Activated CD8-positive, alpha-beta memory T cell treated with anti-CD3 and anti-CD28 coated beads, Interleukin-2, amount 50 U/mL, for 1 hour (primary cell): ENCODE measurements at regions not wholly inside any gene's neighbourhood (a gene's known extent, or its start where the extent isn't known, plus 50 kb on each side); places are given as distances from the start of the nearest gene placed in this dataset.

Experiments
- DNase-seq: peaks from one replicate; pipeline ENCODE4 v3.0.0-alpha.2; 2020; ENCODE audit errors: extremely low read depth

GRCh38 chr15:93553167-93553935 lies 464.3 kb upstream of the RGMA start:
- DNase-seq: no peak

DNA sequence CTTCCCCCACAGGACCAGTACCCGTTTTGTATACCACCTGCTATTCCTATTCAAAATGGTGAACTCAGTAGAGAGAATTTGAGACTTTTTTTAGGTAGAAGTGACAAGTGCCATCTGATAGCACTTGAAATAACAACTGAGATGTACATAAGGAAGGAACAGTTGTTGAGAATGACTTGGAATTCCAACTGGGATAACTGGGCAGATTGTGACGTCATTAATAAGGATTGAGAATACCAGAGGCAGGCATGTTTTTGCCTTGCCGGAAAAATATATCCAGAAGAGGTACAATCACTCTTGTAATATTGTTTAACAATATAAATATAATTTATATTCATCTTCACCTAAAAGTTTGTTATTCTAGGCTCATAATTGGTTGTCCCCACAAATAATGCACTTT lies 454.1 kb upstream of the RGMA start:
- DNase-seq: no peak

DNA sequence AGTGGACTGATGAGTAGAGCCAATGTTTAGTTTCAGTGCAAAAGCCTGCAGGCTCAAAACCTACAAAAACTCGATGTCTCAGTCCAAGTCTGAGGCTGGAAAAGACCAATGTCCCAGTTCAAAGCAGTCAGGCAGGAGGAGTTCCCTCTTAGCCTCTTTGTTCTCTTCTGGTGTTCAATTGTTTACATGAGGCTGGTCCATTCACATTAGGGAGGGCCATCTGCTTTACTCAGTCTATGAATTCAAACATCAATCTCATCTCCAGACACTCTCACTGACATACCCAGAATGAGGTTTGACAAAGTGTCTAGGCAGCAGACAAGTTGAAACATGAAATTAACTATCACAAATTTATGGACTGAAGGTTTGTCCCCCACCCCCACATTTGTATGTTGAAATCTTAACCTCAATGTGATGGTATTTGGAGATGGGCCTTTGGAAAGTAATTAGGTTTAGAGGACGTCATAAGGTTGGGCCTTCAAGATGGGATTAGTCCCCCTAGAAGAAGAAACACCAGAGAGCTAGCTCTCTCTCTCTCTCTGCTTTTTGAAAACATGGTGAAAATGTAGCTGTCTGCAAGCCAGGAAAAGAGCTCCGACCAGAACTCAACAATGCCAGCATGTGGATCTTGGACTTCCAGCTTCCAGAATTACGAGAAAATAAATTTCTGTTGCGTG lies 438.5 kb upstream of the RGMA start:
- DNase-seq: no peak

- no peak for DNase-seq
Measured at GRCh38 chr15:93524432-93524831, 435.4 kb upstream of the RGMA start.

- DNase-seq: no peak
Measured at GRCh38 chr15:93523481-93523880, 434.5 kb upstream of the RGMA start.

GRCh38 chr15:93520206-93520605 lies 431.2 kb upstream of the RGMA start:
- no peak for DNase-seq

DNA sequence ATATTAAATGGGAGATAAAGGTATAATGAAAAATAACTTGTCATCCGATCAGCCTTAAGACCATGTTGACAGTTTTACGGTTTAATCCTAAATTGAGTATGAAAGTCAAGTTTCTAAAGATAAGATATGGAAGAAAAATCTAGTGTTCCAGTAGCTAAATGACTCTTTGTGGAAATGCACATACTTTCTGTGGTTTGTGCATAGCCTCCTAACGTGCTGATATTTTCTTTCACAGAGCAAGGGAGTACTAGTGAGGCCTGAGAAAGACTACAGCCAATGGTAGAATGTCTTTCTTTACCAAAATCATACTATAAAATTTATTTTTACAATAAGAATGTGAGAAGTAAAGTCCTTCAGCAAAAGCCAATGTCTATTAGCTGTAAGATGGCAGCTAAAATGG lies 430.6 kb upstream of the RGMA start:
- no peak for DNase-seq

DNA sequence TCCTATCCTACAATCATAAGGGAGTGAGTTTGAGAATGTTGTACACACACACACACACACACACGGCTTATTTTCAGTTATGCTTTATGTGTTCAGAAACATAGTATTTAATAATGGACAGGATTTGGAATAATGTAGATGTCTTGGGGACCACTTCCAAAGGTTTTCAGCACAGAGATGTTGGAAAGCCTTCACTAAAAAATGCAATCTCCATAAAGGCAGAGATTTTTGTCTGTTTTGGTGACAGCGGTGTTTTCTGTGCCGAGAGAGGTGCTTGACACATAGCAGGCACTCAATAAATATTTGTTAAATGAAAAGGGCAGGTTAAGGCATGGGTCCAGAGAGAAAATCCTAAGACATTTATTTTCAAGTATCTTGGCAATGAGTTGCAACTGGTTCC lies 428.2 kb upstream of the RGMA start:
- DNase-seq: no peak

- no peak for DNase-seq
Measured at GRCh38 chr15:93515256-93516051, 426.4 kb upstream of the RGMA start.

GRCh38 chr15:93506646-93507045 lies 417.6 kb upstream of the RGMA start:
- DNase-seq: no peak

DNA sequence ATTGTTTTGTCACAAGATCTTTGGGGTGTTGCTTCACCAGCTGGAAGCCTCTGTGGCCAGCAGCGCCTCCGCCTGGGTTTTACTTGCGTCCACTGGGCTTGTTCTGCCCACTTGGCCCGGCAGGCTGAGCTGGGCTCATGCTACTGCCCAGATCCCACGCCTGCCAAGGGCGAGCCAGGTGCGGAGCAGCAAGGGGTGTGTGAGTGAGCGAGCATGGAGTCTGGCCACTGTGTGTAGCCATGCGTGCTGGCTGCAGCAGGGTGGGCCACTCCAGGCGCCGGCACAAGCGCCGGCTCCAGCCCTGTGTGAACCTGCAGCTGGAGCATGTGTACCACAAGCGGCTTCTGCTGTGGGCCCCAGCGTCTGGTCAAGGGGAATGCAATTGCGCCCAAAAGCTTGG lies 416.5 kb upstream of the RGMA start:
- DNase-seq: no peak

- DNase-seq: no peak
Measured at GRCh38 chr15:93501946-93502345, 412.9 kb upstream of the RGMA start.

DNA sequence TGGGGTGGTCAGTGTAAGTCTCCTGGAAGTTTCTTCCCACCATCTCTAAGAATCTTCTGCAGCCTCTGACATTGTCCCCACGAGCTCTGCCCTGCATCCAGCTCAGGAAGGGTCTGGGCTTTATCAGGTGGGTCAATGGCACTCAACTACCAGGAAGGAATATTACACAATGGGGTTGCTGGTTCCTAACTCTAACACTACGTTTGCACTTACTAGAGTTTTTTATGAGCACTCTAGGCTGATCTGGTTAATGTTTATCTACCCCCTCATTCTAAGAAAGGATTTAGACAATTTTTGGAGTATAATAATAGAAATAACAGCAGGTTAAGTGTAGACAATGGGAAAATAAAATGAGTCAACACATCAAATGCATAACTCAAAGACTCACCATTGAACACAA lies 411.1 kb upstream of the RGMA start:
- no peak for DNase-seq

DNA sequence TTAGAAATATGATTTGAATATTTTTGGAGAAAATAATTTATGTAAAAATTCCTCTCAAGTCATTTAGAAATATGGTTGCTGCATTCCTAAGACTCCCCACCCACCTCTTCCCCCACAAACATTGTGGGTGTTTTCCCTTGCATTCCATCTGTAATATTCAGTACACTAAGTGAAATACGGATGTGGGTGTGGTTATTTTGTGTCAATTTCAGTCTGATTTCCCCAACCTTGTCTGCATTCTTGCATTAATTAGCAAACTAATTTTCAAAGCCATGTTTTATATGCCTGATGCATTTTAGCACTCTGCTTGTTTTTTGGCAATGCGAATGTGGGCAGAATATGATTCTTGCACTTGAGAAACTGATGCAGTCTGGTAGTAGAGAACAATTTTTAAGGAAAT lies 408.3 kb upstream of the RGMA start:
- no peak for DNase-seq

DNA sequence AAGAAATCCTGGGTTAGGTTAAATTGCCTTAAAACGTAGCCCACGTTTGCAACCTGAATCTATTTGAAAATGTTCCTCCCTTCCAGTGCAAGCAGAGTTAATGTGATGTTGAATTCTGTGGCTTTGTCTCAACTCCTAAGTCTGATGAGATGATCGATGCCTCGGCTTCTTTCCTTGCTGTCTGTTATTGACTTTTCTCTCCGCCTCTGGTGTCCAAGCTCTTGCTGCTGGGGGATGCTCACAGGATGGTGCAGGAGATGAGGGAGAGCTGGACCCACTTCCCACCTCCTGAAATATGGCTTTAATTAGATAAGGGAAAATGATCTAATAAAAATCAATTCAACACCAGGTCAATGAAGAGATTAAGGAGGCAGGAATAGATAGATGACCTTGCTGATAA lies 407.9 kb upstream of the RGMA start:
- no peak for DNase-seq

DNA sequence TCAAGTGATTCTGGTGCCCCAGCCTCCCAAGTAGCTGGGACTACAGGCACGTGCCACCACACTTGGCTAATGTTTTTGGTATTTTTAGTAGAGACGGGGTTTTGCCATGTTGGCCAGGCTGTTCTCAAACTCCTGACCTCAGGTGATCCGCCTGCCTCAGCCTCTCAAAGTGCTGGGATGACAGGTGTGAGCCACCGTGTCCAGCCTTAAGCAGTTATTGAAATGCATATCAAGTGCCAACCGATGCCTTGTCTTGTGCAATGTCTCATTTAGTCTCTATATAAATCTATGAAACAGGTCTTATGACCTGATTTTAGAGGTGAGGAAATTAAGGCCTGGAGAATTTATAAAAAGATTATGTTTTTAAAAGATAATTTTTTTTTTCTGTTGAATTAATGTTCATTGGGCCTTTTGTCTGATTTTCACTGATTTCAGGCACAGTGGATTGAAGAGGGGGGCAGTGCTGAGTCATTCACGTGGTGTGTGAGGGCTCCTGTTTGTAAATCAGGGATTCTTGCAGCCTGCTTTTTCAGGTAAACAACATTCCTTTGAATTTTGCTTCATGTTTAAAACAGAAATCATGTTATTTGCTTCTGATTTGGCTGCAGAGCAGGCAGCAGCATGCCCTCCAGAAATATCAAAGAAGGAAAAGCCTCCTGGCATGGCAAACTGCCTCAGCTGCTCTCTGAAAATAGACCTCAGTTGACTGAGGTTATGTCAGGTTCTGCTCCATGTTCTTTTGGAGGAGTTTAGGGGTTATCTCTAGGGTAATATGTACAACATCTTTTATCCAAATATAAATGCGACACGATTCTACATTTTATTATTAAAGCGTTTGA lies 407.0 kb upstream of the RGMA start:
- DNase-seq: no peak

- no peak for DNase-seq
Measured at GRCh38 chr15:93493172-93493571, 404.2 kb upstream of the RGMA start.

- no peak for DNase-seq
Measured at GRCh38 chr15:93491291-93491690, 402.3 kb upstream of the RGMA start.

DNA sequence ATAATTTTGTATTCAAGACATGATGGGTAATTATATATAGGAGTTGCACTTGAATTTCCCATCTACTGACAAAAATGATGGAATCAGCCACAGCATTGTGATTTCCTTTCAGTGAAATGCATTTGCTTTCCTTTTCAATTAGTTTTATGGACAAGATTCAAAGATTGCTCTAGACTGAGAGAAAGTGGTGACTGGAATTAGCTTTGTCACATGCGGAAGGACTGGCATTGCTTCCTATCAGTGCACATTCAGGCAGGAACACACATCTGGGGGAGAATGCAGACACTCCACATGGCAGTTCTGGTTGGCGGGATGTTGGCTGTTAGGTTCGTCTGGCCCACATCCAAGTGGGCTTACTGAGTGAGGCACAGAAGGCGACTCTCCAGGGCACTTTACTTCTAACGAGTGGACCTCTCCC lies 399.3 kb upstream of the RGMA start:
- DNase-seq: no peak

GRCh38 chr15:93486407-93487117 lies 397.6 kb upstream of the RGMA start:
- no peak for DNase-seq
